Fibroblast of the aortic adventitia (primary cell): ENCODE measurements at regions not wholly inside any gene's neighbourhood (a gene's known extent, or its start where the extent isn't known, plus 50 kb on each side); places are given as distances from the start of the nearest gene placed in this dataset.

Experiments
- DNase-seq: peaks from one replicate; pipeline ENCODE4 v3.0.0-alpha.2; 2010; ENCODE audit warnings: low read depth
- H3K4me3 ChIP-seq: 2 replicates; pipeline ENCODE4 v1.5.1; 2011; ENCODE audit warnings: low read depth, mild to moderate bottlenecking, control low read depth, low read length, moderate library complexity
- CTCF ChIP-seq: IDR thresholded peaks from 2 replicates; pipeline ENCODE4 v1.5.1; 2011; ENCODE audit warnings: mild to moderate bottlenecking, low read length, control low read depth, inconsistent platforms; ENCODE audit not compliant: insufficient read depth

DNA sequence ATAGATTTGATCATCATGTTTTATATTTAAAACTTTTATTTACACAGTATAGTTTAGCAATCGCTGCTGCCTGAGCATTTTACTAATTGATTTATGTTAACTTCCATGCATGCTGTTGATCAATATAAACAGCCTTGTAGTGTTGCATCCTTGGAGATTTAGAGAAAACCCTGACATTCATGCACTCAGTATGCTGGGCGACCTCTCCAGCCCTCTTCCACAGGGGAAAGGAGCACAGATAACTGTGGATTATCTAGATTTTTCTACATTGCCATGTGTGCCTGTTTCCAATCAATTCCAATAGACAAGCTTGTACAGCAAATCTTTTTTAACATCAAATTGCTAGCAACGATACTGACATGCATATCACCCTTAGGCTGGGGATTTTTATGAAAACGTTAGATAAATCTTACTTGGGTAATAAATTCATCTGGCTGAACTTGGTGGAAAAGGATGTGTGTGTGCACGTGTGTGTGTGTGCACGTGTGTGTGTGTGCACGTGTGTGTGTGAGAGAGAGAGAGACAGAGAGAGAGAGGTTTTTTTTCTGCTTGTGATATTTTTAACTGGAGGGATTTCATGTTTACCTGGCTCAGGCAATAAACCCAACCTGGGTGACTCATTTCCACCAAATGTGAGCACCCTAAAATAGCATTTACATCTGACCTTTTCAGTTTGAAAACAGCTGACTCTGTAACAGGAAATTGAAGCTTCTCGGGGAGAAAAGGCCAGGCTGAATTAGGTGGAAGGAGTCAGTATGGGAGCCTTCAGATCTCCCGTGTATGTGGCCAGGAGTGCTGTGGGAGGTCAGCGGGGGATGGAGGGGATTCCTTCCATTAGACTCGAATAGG is 339.8 kb downstream of the PRDM2 start:
- TF ChIP-seq CTCF: no peak
- H3K4me3 ChIP-seq: no peak overlapping the region
- no peak for DNase-seq

DNA sequence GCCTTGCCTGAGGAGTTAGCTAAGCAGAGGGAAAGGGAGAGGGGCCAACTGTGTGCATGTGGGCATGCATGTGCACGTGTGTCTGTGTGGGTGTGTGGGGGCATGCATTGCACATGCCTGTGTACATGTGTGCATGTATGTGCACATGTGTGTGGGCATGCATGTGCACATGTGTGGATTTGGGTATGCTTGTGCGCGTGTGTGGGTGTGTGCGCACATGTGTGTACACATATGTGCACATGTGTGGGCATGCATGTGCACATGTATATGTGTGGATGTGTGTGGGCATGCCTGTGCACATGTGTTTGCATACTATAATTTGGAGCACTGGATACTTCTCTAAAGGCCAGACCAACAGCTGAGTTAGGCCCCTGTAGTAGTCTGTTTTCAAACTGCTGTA is 350.0 kb downstream of the PRDM2 start:
- DNase-seq: no peak
- TF ChIP-seq CTCF: no peak
- no peak overlapping the region for H3K4me3 ChIP-seq

GRCh38 chr1:14055442-14056223 is 355.6 kb downstream of the PRDM2 start:
- DNase-seq: no peak
- TF ChIP-seq CTCF: no peak
- H3K4me3 ChIP-seq: no peak overlapping the region

DNA sequence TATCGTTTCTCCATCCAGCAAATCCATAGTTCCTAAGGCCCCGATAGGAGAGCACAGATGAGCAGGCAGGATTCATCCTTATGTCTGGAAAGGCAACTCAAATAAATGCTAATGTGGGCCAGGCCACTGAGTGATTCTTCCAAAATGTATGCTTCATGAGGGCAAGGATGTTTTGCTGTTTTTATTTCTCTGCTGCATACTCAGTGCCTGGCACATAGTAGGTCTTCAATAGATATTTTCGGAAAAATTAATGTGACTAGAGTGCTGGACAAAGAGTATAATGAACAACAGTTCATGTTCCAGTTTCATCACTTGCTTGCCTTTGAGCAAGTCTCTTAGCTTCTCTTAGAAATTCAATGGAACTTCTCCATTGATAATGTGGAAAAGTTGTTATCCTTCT is 357.7 kb downstream of the PRDM2 start:
- no peak for DNase-seq
- no peak overlapping the region for H3K4me3 ChIP-seq
- TF ChIP-seq CTCF: no peak

DNA sequence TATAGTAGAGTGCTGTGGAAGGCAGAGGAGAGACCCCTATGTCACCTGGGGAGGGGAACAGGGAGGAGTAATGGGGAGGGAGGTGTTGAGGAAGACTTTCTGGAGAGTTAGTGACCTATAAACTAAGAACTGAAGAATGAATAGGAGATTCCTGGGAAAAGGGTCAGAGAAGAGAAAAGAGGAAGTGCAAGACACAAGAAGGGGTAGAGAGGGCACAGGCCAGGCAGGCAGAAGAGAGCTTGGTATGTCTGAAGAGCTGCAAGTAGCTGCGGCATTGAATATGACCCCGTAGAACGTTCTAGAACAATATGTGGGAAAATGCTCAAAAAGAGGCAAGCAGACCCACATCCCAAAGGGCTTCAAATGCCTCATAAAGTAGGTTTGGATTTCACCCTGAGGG is 361.2 kb downstream of the PRDM2 start:
- no peak for TF ChIP-seq CTCF
- no peak for DNase-seq
- H3K4me3 ChIP-seq: no peak overlapping the region

DNA sequence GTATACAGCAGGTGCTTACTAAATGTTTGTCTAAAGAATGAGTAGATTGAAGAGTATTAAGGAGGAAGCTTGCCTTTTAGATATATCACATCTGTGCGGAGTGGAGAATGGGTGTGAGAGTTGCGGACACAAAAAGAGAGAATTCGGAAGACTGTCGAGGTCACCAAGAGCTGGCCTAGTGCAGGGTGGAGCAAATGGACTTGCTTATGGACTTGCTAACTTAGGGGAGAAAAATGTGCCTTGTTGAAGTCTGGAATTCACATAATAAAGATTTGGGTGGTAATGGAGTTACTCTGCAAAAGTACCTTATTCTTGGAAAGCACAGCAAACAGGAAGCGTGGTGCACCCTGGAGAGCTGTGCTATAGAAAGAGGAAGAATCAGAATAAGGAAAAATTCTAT is 361.7 kb downstream of the PRDM2 start:
- TF ChIP-seq CTCF: no peak
- H3K4me3 ChIP-seq: no peak overlapping the region
- DNase-seq: no peak
